Posterior vena cava (tissue), 2 donors: ENCODE measurements at regions not wholly inside any gene's neighbourhood (a gene's known extent, or its start where the extent isn't known, plus 50 kb on each side); places are given as distances from the start of the nearest gene placed in this dataset.
"Not testable (repeated sequence)": the region's sequence is repeated elsewhere in the genome, so short reads cannot be mapped to it uniquely, and the experiment has no call there.

Experiments
- DNase-seq: peaks from one replicate; pipeline ENCODE4 v3.0.0-alpha.2; 2020; ENCODE audit warnings: low spot score
- intact Hi-C, 2 donors: fragments of 100-400 bp; cut with DNase I; formaldehyde crosslinking; loops; one replicate each; pipeline versions ENCODE4 v1.14.1 to v1.14.2; 2022 to 2023
- donor health status: DM: yes; HTN: yes; CAD: no.
- donor health status: DM: yes; HTN: yes; CAD: no.

DNA sequence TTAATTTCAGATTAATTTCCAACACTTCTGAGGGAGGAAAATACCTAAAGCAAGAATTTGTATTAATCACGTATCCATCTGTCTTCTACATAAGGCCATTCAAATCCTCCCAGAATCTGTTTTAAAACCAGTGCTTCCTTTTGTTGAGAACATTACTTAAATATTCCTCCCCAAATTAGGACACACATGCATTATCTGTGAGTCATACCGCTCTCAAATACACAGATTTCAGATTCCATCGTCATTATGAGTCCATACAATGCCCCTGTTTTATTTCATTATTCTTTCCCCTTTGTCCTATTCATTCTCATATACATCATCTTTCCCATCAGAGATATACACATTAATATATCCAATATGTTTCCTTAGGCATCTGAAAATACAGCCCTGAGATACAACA, 57.3 kb upstream of the PRSS12 start:
- intact Hi-C loops, result no loop called here
- DNase-seq, result no peak

DNA sequence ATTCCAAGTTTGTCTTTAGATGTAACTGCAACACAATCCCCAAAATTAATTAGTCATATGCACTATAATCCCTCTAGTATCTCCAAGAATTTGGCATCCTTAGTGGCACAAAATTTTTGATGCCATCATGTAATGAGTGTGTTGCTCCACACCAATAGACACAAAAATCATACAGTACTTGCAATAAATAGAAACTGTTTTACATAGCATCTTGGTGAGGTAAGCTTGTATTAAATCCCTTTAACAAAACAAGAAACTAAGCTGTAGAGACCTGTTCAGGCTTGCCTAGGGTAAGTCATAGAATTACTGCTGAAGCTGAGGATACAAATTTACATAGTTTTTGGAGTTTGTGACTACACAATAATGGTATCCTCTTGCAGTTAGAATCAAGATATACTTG, 64.5 kb upstream of the PRSS12 start:
- intact Hi-C loops, result no loop called here
- DNase-seq, result no peak

DNA sequence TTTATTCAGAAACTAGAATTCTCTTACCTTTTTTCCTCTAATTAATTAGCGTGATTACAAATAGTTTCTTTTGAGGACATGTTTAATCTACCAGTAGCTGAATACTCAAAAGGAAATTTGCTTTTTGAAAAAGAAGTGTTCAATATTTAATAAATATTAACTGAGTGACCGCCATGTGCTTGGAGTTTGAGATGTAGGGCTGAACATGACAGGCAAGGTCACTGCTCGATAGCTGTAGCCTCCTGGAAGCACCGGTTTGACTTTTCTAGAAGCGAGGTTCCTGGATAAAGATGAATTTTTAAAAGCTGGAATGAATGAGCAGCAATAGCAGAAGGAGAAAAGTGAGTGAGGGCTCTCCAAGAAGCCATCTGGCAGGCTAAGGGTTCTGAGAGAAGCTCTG, 65.0 kb upstream of the PRSS12 start:
- DNase-seq, intact Hi-C loops: not testable (repeated sequence)

DNA sequence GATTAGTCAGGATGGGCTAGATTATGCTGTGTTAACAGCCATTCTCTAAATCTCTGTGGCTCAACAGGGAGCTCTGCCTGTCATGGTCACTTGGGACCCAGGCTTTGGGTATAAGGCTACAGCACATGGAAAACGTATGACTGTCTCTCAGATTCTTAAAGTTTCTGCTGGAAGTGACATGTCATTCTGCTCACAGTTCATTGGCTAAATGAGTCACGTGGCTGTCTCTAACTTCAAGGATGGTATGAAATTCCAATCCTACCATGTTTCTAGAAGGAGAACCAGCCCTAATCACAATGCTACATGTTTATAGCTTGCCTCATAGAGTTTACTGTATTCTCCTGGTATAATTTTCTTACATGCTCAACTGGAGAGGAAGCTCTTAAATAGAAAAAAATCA, 65.6 kb upstream of the PRSS12 start:
- intact Hi-C loops, DNase-seq: not testable (repeated sequence)

DNA sequence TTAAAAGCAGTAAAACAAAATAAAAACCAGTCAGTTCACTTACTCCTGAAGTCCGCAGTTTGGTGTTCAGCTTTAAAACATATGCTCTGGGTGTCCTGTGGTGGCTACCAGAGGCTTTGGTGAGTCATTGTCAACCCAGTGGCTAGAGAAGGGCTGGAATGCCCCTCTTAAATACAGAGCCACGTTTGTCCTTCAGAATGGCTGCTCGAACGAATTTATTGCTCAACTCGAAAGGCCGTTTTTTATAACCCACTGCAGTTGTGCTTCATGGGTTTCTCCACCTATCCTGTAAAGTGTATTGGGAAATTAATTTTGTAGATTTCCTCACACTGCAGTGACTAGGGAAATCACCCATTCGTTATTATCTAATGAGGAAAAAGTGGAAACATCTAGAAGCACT, 66.8 kb upstream of the PRSS12 start:
- DNase-seq, intact Hi-C loops: not testable (repeated sequence)

- intact Hi-C loops, DNase-seq: not testable (repeated sequence)
Observed at GRCh38 chr4:118424062-118424461, 71.3 kb upstream of the PRSS12 start.

DNA sequence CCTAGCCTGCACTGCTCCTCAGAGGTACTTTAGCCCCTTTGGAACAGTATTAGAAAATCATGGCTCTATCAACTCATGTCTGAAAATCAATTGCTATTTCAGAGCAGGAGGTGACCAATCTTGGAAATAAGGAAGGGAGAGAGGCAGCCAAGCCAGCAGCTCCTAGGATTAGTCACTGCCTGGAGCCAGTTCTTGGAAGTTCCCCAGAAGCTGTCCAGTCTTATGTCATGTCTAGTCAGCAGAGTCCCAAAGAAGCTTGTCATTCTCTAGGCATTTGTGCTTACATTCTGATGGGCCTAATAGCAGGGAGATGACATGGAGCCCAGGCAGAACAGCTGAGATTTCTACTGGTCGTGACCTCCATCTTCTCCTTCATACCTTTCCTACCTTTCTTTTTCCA, 76.1 kb upstream of the PRSS12 start:
- DNase-seq, intact Hi-C loops: not testable (repeated sequence)

DNA sequence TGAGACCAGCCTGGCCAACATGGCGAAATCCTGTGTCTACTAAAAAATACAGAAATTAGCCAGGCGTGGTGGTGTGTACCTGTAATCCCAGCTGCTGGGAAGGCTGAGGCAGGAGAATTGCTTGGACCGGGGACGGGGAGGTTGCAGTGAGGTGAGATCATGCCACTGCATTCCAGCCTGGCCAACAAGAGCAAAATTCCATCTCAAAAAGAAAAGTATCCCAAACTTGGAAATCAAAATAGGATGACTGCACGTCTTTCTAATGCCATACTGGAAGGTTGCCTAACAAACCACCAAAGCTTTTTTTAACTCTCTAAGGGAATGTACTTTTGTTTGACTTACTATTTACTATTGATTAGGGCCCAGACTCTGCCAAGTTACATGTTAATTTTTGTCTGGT, 79.6 kb upstream of the PRSS12 start:
- intact Hi-C loops, DNase-seq: not testable (repeated sequence)

DNA sequence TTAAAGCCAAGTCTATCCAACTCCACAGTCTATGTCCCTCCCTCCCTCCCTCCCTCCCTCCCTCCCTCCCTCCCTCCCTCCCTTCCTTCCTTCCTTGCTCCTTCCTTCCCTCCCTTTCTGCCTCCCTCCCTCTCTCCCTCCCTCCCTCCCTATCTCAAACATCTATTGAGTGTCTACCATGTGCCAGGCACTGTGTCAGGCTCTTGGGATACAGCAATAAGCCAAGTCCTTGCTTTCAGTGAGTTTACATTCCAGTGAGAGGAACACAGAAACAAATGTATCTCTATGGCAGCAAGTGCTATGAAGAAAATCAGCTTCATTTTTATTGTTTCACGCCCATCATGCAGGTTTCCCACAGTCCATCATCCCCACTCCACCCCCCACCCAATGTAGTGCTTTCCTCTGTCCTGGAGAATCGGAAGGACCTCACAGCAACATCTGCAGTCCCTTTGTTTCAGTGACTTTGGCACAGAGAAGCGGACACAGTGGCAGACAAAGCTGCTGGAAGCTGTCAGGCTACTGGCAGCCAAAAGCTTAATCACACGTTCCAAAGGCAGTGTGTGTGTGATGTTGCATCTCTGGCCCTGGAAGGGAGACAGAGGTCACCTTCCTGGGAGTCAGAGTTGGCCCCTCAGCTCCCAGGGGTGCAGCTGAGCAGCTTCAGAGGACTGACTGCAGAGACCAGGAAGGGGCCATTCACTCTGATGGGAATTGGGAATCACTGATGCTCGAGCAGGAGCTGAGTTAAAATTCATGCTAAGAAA, 81.0 kb upstream of the PRSS12 start:
- DNase-seq, intact Hi-C loops: not testable (repeated sequence)

GRCh38 chr4:118435415-118435814, 82.6 kb upstream of the PRSS12 start:
- intact Hi-C loops, DNase-seq: not testable (repeated sequence)

DNA sequence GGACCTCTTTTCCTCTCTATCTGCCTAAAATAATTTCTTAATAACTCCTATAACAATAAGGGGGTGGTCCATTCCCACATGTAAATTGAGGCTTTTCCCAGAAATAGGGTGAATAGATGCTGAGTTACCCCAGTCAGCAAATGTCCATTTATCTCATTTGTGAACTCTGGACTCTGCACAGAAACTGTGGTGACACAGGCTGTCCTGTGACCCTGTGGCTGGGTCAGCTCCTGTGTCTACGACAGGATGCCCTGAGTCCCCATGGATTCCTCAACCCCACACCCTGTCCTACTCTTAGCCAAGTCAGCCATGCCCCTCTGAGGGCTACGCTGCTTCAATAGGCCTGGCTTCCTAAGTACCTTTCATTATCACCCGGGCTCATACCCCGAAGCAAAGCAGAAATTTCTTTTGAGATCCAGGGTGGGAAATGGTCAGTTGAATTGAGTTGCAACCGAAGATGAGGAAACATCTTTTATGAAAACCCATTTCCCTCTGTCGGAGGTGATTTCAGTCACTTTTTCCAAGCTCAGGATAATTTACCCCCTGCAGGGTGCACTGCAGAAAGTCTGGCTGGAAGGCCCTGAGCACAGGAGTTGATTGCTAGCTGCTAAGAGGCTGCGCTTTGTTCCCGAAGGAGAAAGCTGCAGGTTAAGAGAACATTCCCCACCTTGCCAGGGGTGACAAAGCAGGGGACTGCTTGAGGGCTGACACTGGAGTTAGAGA, 89.5 kb upstream of the PRSS12 start:
- intact Hi-C loops, DNase-seq: not testable (repeated sequence)

DNA sequence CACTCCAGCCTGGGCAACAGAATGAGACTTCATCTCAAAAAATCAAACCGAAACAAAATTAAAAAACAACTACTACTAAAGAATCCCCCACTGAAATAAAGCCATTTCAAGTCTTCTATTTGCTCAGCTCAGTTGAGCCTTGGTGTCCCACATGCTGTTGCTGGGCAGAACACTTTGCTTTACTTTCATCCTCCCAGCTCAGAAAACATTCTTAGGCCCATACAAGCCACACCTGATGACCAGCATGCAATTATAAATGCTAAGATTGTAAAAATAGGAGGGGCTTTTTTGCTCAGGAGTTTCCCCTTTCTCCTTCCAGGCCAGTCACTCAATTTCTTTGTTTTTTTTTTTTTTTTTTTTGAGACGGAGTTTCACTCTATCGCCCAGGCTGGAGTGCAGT, 94.6 kb upstream of the PRSS12 start:
- intact Hi-C loops, DNase-seq: not testable (repeated sequence)

DNA sequence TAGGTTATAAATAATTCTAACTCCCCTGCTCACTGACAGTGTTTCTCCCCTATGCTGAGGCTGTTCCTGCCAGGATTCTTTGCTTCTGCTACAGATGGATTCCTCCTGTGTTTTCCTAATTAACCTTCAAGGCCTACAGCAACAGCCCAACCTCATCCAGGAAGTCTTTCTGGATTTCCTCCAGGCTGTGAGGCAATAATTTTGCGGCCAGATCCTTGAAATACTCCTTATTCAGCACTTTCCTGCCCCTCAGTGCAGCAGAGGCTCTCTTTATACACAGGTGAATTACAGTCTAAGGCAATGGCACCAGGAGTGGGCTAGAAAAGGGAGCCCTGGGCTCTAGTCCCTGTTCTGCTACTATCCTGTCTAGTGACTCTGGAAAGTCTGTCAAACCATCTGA, 102.1 kb upstream of the PRSS12 start:
- DNase-seq, intact Hi-C loops: not testable (repeated sequence)

- intact Hi-C loops, DNase-seq: not testable (repeated sequence)
Observed at GRCh38 chr4:118461435-118461834, 108.6 kb upstream of the PRSS12 start.

DNA sequence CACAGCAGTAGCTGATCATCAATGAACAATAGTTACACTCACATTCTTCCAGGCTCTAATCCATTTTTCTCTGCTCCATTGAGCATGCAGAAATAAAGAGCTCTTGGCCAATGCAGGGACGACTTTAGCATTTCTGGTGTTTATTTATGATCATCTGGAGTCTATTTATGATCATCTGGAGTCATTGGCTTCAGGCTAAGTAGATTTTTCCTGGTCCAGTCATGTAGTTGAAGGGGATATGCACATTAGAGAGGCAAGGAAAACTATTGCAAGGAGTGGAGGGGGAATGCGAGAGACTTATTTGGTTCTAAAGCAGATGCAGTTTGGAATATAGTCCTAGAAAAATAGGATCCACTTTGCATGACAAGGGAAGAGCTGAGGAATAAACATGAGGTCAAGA, 113.0 kb upstream of the PRSS12 start:
- DNase-seq, intact Hi-C loops: not testable (repeated sequence)

DNA sequence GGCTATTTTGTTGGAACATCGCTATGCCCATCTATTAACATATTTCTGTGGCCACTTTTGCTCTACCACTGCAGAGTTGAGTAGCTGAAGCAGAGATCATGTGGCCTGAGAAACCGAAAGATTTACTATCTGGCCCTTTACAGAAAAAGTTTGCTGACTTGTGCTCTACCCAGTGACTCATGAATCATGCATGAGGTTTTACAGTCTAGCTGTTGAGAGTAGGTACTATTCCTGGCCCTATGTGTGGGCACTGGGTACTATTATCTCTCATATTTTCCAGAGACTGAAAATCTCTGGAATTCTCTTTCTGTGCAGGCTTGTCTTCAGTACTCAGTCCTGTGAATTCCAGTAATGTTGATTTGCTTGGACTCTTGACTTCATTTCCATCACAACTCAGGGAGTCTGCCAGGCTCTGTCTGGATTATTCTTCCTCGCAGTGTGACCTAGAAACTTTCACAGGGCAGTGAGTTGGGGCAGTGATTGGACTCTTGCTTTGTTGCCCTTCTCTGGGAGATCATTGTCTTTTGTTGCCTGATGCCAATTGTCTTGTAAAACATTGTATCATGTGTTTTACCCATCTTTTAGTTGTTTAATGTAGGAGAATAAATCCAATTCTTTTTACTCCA, 121.3 kb upstream of the PRSS12 start:
- DNase-seq, intact Hi-C loops: not testable (repeated sequence)

GRCh38 chr4:118474771-118475170, 122.0 kb upstream of the PRSS12 start:
- DNase-seq, intact Hi-C loops: not testable (repeated sequence)

DNA sequence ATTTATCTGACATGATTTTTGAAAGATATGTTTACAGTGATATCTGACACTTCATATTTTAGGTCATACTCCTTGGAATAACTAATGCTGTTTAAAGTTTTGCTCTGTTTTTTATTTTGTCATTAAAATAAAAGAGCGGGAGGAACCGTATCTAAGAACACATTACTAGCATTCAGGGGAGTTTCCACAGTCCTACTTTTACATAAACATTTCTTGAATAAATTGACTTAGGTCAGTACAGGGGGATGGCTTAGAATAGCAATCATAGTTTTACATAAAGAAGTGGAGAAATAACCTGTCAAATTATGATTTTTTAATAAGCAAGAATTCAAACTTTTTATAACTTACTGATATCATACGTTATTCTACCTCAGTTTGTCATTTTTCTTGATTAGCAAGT, 123.1 kb upstream of the PRSS12 start:
- intact Hi-C loops, DNase-seq: not testable (repeated sequence)

GRCh38 chr4:118477826-118478225, 125.0 kb upstream of the PRSS12 start:
- DNase-seq, intact Hi-C loops: not testable (repeated sequence)

DNA sequence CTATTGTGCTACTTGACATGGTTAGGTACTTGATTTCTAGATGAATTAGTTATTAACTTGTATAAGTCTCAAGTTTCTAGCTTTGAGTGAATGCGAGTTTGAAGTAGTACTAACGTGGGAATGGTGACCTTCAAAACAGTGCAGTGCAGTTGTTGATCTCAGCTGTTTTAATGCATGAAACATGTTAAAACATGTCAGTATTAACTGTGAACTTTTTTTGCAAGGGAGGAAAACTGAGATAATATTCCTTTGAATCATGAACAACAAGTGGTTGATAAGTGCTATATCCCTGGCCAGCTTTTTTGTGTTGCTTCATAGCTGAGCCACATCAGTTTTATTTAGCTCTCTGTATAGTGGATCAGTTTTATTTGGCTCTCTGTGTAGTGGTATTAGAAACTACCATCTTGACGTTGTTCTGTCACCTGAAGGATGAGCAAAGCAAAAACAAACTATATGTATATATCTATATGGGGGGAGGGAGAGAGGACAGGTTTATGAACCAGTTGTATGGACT, 133.1 kb upstream of the PRSS12 start:
- intact Hi-C loops, result not testable (repeated sequence)

More for the DNA sequence above, 133.1 kb upstream of the PRSS12 start:
- not testable (repeated sequence) for DNase-seq
